WTC11 (cell line): ENCODE measurements at regions not wholly inside any gene's neighbourhood (a gene's known extent, or its start where the extent isn't known, plus 50 kb on each side); places are given as distances from the start of the nearest gene placed in this dataset.

Experiments
- ATAC-seq: fragments of 200-7000 bp; cut with Tn5 transposase; 2 replicates; pipeline ENCODE4 v1.10.0; 2021; ENCODE audit warnings: mild to moderate bottlenecking, moderate library complexity
- CTCF ChIA-PET: fragments of 300-600 bp; sonication (Branson Sonifier 250); formaldehyde crosslinking; loops from one replicate; lab custom pipeline; 2021; ENCODE audit warnings: antibody characterized with exemption; lab: Charles Lee
- POLR2A ChIA-PET: fragments of 350-600 bp; sonication (Branson Sonifier 250); formaldehyde crosslinking; loops from one replicate; lab custom pipeline; 2021; ENCODE audit warnings: antibody characterized with exemption; lab: Charles Lee
- DNase-seq: peaks from one replicate; pipeline ENCODE4 v3.0.0; 2021; ENCODE audit warnings: low spot score
- H3K27ac Mint-ChIP-seq: 2 replicates; pipeline ENCODE4 v1.8.0; 2021; ENCODE audit warnings: mixed read lengths
- H3K27me3 Mint-ChIP-seq: 2 replicates; pipeline ENCODE4 v1.8.0; 2021; ENCODE audit warnings: low read depth, mild to moderate bottlenecking, moderate library complexity, mixed read lengths
- H3K36me3 Mint-ChIP-seq: 2 replicates; pipeline ENCODE4 v1.8.0; 2021; ENCODE audit warnings: mixed read lengths
- H3K4me1 Mint-ChIP-seq: 2 replicates; pipeline ENCODE4 v1.8.0; 2022; ENCODE audit warnings: mixed read lengths
- H3K4me3 Mint-ChIP-seq: 2 replicates; pipeline ENCODE4 v1.8.0; 2021; ENCODE audit warnings: mild to moderate bottlenecking, moderate library complexity, mixed read lengths
- H3K9me3 Mint-ChIP-seq: 2 replicates; pipeline ENCODE4 v1.8.0; 2021; ENCODE audit warnings: mixed read lengths
- CREM ChIP-seq: sonication (generic); formaldehyde crosslinking; IDR thresholded peaks from 2 replicates; pipeline ENCODE4 v1.8.1; 2022; ENCODE audit warnings: mild to moderate bottlenecking, missing genetic modification reagents, moderate library complexity
- EMX1 ChIP-seq: fragments of 250-450 bp; sonication (Bioruptor Pico); IDR thresholded peaks from 2 replicates; pipeline ENCODE4 v1.8.0; 2021; ENCODE audit warnings: mild to moderate bottlenecking
- ESRRA ChIP-seq: sonication (generic); formaldehyde crosslinking; IDR thresholded peaks from 2 replicates; pipeline ENCODE4 v1.8.1; 2022; ENCODE audit warnings: mild to moderate bottlenecking, missing genetic modification reagents, borderline replicate concordance
- FOXP1 ChIP-seq: sonication (generic); formaldehyde crosslinking; IDR thresholded peaks from 2 replicates; pipeline ENCODE4 v1.8.0; 2022; ENCODE audit warnings: missing genetic modification reagents, mild to moderate bottlenecking, moderate library complexity, borderline replicate concordance
- GTF2I ChIP-seq: fragments of 250-450 bp; sonication (Bioruptor Pico); conservative IDR thresholded peaks from 2 replicates; pipeline ENCODE4 v1.4.0; 2021; ENCODE audit warnings: mild to moderate bottlenecking
- JAZF1 ChIP-seq: fragments of 250-450 bp; sonication (Bioruptor Pico); IDR thresholded peaks from 2 replicates; pipeline ENCODE4 v1.9.0; 2021; ENCODE audit warnings: moderate library complexity, mild to moderate bottlenecking, inconsistent platforms
- JUN ChIP-seq: sonication (generic); formaldehyde crosslinking; IDR thresholded peaks from 2 replicates; pipeline ENCODE4 v1.8.0; 2023; ENCODE audit warnings: mild to moderate bottlenecking, missing genetic modification reagents
- MXD4 ChIP-seq: fragments of 250-450 bp; sonication (Bioruptor Pico); IDR thresholded peaks from 2 replicates; pipeline ENCODE4 v1.8.0; 2021; ENCODE audit warnings: mild to moderate bottlenecking, moderate library complexity, borderline replicate concordance
- MYBL2 ChIP-seq: sonication (generic); formaldehyde crosslinking; IDR thresholded peaks from 2 replicates; pipeline ENCODE4 v1.8.1; 2023; ENCODE audit warnings: mild to moderate bottlenecking, moderate library complexity, missing genetic modification reagents
- NFATC4 ChIP-seq: fragments of 250-450 bp; sonication (Bioruptor Pico); IDR thresholded peaks from 2 replicates; pipeline ENCODE4 v1.9.0; 2021; ENCODE audit warnings: mild to moderate bottlenecking
- NR1H2 ChIP-seq: sonication (generic); formaldehyde crosslinking; IDR thresholded peaks from 2 replicates; pipeline ENCODE4 v1.9.0; 2021; ENCODE audit warnings: mild to moderate bottlenecking, moderate library complexity, missing genetic modification reagents
- OVOL2 ChIP-seq: fragments of 250-450 bp; sonication (Bioruptor Pico); IDR thresholded peaks from 2 replicates; pipeline ENCODE4 v1.9.0; 2021; ENCODE audit warnings: mild to moderate bottlenecking, borderline replicate concordance
- SMAD4 ChIP-seq: sonication (generic); formaldehyde crosslinking; IDR thresholded peaks from 2 replicates; pipeline ENCODE4 v1.8.0; 2022; ENCODE audit warnings: mild to moderate bottlenecking, missing genetic modification reagents
- ZNF416 ChIP-seq: fragments of 250-450 bp; sonication (Bioruptor Pico); IDR thresholded peaks from 2 replicates; pipeline ENCODE4 v1.9.0; 2021; ENCODE audit warnings: mild to moderate bottlenecking, inconsistent platforms
- ZNF512 ChIP-seq: sonication (generic); formaldehyde crosslinking; IDR thresholded peaks from 2 replicates; pipeline ENCODE4 v1.8.1; 2022; ENCODE audit warnings: missing genetic modification reagents, borderline replicate concordance
- ZSCAN18 ChIP-seq: fragments of 250-450 bp; sonication (Bioruptor Pico); IDR thresholded peaks from 2 replicates; pipeline ENCODE4 v2.1.2; 2022; ENCODE audit warnings: mild to moderate bottlenecking, moderate library complexity
- TF ChIP-seq, protein P1 (sequence below): sonication (generic); formaldehyde crosslinking; IDR thresholded peaks from 2 replicates; pipeline ENCODE4 v1.8.0; 2023; ENCODE audit warnings: mild to moderate bottlenecking, missing genetic modification reagents
- TF ChIP-seq, protein P2 (sequence below): sonication (generic); formaldehyde crosslinking; IDR thresholded peaks from 2 replicates; pipeline ENCODE4 v1.8.1; 2022; ENCODE audit warnings: low read depth, missing genetic modification reagents, borderline replicate concordance

DNA sequence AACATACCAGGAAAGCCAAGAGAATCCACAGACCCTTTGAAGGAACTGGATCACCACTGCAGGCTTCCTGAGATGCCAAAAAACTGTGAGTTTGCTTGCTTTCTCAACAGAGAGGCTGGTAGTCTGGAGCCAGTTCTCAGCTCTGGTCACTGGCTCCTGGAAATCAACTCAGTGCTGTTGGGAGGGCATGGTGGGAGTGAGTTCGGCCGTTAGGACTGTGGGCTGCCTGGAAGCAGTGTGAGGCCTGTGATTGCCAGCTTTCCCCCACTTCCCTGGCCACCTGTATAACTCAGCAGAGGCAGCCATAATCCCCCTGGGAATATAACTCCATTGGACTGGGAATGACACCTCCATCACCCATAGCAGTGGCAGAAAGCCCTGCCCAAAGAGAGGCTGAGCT lies 122.0 kb upstream of the FSTL5 start (continued):
- TF ChIP-seq, protein P1, sequence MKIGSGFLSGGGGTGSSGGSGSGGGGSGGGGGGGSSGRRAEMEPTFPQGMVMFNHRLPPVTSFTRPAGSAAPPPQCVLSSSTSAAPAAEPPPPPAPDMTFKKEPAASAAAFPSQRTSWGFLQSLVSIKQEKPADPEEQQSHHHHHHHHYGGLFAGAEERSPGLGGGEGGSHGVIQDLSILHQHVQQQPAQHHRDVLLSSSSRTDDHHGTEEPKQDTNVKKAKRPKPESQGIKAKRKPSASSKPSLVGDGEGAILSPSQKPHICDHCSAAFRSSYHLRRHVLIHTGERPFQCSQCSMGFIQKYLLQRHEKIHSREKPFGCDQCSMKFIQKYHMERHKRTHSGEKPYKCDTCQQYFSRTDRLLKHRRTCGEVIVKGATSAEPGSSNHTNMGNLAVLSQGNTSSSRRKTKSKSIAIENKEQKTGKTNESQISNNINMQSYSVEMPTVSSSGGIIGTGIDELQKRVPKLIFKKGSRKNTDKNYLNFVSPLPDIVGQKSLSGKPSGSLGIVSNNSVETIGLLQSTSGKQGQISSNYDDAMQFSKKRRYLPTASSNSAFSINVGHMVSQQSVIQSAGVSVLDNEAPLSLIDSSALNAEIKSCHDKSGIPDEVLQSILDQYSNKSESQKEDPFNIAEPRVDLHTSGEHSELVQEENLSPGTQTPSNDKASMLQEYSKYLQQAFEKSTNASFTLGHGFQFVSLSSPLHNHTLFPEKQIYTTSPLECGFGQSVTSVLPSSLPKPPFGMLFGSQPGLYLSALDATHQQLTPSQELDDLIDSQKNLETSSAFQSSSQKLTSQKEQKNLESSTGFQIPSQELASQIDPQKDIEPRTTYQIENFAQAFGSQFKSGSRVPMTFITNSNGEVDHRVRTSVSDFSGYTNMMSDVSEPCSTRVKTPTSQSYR (CRISPR knock-in tag) = no peak

DNA sequence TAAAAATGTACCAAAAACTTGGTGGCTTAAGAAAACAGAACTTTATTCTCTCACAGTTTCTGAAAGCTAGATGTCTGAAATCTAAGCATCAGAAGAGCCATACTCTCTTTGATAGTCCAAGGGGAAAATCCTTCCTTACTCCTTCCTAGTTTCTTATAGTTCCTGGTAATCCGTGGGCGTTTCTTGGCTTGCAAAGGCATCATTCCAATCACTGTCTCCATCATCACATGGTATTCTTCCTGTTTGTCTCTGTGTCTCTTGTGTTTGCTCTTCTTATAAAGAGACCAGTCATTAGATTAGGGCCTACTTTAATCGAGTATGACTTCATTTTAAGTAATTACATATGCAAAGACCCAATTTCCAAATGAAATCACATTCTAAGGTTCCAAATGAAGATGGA lies 118.9 kb upstream of the FSTL5 start:
- Mint-ChIP-seq H3K9me3 (no peaks in the 10 kb centered on the region), H3K4me1 (no peaks in the 10 kb centered on the region), H3K36me3 (no peaks in the 10 kb centered on the region), H3K27me3 (no peaks in the 10 kb centered on the region), H3K27ac (no peak overlapping the region), H3K4me3 (no peak overlapping the region)
- DNase-seq (no peak), ATAC-seq (no peak)
- TF ChIP-seq JUN (no peak), ZSCAN18 (CRISPR knock-in tag) (no peak), ZNF512 (CRISPR knock-in tag) (no peak), EMX1 (CRISPR knock-in tag) (no peak), OVOL2 (no peak), ZNF416 (CRISPR knock-in tag) (no peak), MXD4 (no peak), SMAD4 (CRISPR knock-in tag) (no peak), GTF2I (CRISPR knock-in tag) (no peak), NFATC4 (CRISPR knock-in tag) (no peak), NR1H2 (CRISPR knock-in tag) (no peak), FOXP1 (CRISPR knock-in tag) (no peak), JAZF1 (CRISPR knock-in tag) (no peak), MYBL2 (no peak)
- TF ChIP-seq, protein P1 (CRISPR knock-in tag) = no peak
- POLR2A ChIA-PET = no interaction called here
- CTCF ChIA-PET = no interaction called here

DNA sequence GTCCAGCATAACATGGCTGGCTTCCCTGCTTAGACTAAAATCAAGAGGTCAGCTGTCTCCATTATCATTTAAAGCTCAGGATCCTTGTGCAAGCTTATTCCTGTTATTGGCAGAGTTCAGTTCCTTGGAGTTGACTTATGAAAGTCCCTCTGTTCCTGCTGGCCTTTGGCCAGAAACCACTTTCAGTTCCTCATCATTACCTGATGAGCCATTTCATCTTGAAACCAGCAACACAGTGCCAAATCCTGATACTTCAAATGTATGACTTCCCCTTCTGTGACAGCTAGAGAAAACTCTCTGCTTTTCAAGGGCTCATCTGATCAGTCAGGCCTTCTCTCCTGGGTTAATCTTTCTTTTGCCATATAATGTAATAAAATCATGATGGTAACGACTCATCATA lies 110.6 kb upstream of the FSTL5 start:
- Mint-ChIP-seq H3K27me3 (no peaks in the 10 kb centered on the region), H3K27ac (no peak overlapping the region), H3K4me3 (no peak overlapping the region), H3K4me1 (no peaks in the 10 kb centered on the region), H3K9me3 (no peaks in the 10 kb centered on the region), H3K36me3 (no peaks in the 10 kb centered on the region)
- ChIA-PET POLR2A (no interaction called here), CTCF (no interaction called here)
- DNase-seq (no peak), ATAC-seq (no peak)
- no peak for TF ChIP-seq CREM (CRISPR knock-in tag)
- TF ChIP-seq, protein P2, sequence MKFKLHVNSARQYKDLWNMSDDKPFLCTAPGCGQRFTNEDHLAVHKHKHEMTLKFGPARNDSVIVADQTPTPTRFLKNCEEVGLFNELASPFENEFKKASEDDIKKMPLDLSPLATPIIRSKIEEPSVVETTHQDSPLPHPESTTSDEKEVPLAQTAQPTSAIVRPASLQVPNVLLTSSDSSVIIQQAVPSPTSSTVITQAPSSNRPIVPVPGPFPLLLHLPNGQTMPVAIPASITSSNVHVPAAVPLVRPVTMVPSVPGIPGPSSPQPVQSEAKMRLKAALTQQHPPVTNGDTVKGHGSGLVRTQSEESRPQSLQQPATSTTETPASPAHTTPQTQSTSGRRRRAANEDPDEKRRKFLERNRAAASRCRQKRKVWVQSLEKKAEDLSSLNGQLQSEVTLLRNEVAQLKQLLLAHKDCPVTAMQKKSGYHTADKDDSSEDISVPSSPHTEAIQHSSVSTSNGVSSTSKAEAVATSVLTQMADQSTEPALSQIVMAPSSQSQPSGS = no peak
- TF ChIP-seq ESRRA (CRISPR knock-in tag) = no peak
